Dermis microvascular lymphatic vessel endothelial cell (primary cell): ENCODE measurements at regions not wholly inside any gene's neighbourhood (a gene's known extent, or its start where the extent isn't known, plus 50 kb on each side); places are given as distances from the start of the nearest gene placed in this dataset.
"Not testable (repeated sequence)": the region's sequence is repeated elsewhere in the genome, so short reads cannot be mapped to it uniquely, and the experiment has no call there.

Source experiments
- DNase-seq, 2 donors: peaks; one replicate each; pipeline versions ENCODE4 v3.0.0 to v3.0.0-alpha.2; 2010; ENCODE audit warnings: low read depth in 2 of 2

DNA sequence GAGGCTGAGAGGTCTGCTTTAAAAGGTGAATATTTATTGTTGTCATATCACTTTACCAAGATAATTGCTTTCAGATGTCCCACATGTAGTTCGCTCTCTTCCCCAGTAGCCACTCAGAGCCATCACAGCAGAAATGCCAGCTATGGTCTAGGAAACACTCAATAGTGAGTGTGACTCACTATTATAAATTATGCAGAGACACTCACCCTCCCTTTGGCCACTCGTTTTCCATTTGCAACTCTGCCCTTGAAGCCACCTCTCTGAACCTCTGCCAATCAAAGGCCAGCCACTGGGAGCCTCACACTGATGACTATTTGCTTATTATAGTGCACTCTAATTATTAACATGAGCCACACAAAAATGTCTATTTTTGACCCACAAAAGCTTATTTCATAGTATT is 328.1 kb upstream of the ATP10A start:
- no peak for DNase-seq

- not testable (repeated sequence) for DNase-seq
Observed at GRCh38 chr15:26186138-26186537, 323.0 kb upstream of the ATP10A start.

DNA sequence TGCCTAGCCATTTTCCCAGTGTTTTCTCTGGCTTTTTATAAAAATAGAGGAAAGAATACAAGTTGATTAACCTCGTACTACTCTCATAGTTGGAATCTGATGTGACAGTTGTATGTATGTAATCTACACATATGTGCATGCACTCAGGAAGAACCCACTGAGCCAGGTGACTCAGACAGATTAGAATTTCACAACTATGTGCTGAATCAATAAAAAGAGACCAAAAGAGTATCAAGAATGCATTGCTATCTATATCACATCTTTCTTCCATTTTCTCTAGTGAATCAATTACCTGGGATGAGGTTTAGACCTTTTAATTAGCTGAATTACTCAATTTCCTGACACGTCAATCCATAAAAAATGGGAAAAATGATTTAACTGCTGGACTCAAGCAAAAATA is 319.3 kb upstream of the ATP10A start:
- DNase-seq = no peak

DNA sequence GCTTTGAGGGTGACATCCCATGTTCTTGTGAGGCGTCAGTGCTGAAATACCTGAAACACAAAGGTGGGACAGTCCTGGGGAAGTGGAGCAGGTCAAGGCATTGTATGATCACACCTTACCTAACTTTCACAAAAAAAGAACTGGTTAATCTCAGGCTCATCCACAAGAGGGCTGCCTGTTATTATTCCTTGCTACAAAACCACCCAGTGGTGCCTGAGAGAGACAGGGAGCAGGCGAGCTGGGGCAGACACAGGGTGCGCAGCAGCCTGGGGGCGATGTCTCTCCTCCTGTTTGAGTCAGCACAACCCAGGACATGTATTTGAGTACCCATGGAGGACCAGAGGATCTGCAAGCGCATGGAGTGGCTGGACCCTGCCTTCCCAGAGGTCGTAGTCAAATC is 316.8 kb upstream of the ATP10A start:
- no peak for DNase-seq

- no peak for DNase-seq
Observed at GRCh38 chr15:26178640-26179220, 315.6 kb upstream of the ATP10A start.

DNA sequence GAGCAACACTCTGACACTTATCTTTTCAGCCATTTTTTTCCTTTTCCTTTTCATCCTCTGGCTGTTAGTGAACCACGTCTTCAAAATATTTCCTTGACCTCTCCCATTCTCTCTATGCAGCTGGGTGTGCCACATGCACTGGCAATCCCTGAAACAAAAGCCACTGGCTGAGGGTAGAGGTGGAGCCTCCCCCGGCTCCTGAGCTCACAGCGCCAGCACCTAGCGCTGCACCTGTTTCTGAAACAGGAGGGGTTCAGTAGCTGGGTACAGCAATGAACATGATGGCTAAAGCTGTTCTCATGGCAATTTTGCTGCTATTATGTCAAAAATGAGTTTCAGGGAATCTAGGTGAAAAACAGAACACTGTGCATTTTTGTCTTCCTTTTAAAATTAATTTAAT is 314.7 kb upstream of the ATP10A start:
- no peak for DNase-seq

DNA sequence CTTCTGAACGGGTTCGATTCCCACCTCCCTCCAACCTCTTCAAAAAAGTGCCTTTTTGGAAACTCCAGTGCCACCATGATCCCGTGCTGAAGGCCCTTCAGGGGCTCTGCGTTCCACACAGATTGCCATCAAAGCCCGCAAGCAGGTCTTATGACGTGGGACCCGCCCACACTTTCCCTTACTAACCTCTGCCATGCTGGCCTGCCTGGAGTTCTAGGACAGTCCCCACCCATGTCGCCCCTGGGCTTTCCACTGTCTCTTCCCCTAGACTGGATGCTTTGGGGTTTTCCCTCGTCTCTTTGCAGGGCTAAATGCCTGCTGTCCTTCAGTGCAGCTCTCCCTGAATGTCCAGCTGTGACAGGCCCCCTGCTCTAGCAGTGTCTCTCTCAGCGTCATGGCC is 313.7 kb upstream of the ATP10A start:
- no peak for DNase-seq

DNA sequence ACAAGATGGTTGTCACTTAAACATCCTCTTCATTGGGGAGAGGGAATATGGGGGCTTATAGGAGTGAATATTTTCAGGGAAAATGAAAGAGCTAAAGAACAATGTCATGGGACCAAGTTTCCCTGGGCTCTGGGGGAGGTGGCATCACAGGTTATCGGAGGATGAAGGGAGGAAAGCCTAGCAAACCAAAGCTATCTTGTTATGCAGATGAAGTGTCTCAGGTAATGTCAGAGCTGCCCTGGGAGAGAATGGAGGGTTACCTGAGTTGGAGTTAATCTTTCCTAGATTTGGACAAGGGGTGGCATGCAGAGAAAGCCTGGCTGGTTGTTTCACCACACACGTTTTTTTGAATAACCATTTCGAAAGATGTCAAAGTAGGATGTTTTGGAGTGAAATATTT is 308.1 kb upstream of the ATP10A start:
- DNase-seq = no peak

DNA sequence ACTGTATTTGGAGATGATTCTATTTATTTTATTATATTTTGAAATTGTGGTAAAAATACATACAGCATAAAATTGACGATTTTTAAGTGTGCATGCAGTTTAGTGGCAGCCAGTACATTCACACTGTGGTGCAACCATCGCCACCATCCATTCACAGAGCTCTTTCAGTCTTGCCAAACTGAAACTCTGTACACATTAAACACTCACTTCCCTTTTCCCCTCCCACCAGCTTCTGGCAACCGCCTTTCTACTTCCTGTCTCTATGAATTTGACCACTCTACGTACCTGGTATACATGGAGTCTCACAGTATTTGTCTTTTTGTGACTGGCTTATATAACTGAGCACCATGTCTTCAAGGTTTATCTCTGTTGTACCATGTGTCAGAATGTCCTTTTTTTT is 303.3 kb upstream of the ATP10A start:
- no peak for DNase-seq

- DNase-seq = no peak
Observed at GRCh38 chr15:26165546-26165945, 302.4 kb upstream of the ATP10A start.

- DNase-seq = no peak
Observed at GRCh38 chr15:26160343-26160742, 297.2 kb upstream of the ATP10A start.

DNA sequence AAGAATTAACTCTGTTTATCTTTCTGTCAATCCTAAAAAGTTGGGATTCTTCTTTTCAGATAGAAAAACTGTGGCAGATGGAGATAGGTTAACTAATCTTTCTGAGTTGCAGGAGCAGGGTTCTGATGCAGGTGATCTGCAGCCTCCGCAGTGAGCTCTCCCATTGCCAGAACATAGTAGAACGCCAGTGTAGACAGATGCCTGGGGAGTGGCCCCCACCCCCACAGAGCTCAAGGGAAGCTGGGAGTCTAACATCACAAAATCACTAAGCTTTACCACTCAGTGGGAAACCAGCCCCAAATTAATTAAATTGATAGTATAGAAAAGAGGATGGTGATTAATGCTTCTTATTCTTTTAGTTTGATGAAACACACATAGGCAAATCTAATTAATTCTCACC is 295.0 kb upstream of the ATP10A start:
- no peak for DNase-seq

DNA sequence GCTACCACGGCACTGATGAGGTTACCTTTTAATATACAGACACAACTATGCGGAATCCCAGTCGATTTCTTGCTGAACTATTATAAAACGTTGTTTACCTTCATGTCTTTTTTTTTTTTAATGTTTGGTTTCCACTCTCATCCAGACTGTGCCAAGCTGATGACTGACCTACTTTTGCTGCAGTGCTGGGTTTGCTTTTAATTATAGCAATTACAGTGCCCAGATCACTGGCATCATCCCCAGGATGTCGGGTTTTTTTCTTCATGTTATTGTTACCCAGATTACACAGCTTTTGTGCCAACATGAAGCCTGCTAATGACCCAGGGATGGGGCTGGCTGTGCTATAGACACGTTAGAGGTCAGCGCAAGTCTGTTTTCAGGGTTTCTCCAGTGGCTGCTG is 294.0 kb upstream of the ATP10A start:
- no peak for DNase-seq

GRCh38 chr15:26156051-26156450 is 292.9 kb upstream of the ATP10A start:
- no peak for DNase-seq

DNA sequence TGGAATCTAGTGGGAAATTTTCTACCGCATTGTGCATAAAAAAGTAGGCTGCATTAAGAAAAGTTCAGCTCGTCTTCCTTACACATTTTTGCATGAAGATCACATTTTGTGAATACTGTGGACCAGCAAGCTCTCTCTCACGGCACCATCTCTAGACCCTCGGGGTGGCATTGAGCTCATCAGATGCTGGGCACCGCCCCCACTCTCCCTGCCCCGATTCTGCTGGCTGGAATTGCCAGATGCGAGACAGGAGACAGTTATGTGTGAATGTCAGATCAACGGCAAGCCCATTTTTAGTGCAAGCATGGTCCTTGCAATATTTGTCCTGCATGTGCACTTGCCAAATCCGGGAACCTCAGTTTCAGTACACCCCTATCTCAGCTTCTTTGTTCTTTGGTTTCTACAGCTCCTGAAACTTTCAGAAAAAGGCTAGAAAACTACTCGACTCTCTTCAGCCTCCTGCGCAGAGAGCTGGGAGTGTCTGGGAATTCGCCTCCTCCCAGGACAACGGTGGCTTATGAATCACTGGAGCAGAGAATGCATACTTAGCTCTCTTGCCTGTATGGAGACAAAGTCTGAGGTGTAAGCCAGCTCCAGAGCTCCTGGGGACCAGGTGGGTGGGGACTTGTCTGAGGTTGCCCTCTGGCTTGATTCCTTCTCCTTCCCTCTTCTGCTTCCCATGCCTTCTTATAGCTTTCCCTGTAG is 285.2 kb upstream of the ATP10A start:
- no peak for DNase-seq

GRCh38 chr15:26146202-26146601 is 283.1 kb upstream of the ATP10A start:
- DNase-seq = no peak

- no peak for DNase-seq
Observed at GRCh38 chr15:26145796-26146195, 282.7 kb upstream of the ATP10A start.

GRCh38 chr15:26144836-26145235 is 281.7 kb upstream of the ATP10A start:
- DNase-seq = no peak

GRCh38 chr15:26143221-26143620 is 280.1 kb upstream of the ATP10A start:
- DNase-seq = no peak

- DNase-seq = no peak
Observed at GRCh38 chr15:26134812-26135211, 271.7 kb upstream of the ATP10A start.

DNA sequence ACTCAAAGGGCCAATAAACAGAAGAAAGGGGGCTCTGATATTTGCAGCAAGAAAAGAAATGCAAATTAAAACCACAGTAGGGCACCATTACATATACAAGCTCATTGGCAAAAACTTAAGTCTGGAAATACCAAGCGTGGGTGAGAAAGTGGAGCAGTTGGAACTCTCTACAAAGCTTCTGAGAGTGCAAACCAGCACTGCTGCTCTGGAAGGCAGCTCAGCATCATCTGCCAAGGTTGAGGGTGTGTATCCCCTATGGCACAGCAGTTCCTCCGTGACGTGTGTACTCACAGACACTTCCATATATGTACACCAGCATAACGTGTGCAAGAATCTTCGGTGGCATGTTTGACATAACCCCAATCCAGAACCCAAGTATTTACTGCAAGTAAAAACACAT is 271.0 kb upstream of the ATP10A start:
- DNase-seq = no peak

DNA sequence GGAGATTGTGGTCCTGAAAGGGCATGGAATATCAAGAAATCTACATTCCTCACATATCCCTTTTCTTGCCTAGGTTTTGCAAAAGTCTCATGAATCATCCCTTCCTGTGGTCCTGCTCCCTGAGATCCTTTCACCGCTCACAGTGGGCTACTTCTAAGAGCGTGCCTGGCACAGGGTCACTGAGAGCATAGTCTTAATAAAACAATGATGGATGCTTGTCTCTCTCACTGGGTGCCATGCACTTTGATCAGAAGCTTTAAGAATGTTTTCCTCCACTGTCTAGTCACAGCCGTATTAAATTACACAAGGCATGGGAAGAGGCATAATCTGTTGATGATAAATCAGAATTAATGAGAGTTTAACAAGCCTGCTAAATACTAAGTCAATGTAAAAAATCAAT is 269.7 kb upstream of the ATP10A start:
- DNase-seq = no peak

DNA sequence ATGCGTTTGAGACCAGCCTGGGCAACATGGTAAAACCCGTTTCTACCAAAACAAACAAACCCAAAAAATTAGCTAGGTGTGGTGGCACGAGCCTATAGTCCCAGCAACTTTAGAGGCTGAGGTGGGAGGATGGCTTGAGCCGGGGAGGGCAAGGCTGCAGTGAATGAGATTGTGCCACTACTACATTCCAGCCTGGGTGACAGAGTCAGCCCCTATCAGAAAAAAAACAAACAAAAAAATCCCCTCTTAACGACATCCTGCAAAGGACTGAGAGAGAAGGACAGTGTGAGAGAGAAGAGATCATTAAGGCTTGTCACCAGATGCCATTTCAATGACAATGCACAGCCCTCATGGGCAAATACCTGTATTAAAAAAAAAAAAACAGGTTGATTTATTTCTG is 266.7 kb upstream of the ATP10A start:
- no peak for DNase-seq

DNA sequence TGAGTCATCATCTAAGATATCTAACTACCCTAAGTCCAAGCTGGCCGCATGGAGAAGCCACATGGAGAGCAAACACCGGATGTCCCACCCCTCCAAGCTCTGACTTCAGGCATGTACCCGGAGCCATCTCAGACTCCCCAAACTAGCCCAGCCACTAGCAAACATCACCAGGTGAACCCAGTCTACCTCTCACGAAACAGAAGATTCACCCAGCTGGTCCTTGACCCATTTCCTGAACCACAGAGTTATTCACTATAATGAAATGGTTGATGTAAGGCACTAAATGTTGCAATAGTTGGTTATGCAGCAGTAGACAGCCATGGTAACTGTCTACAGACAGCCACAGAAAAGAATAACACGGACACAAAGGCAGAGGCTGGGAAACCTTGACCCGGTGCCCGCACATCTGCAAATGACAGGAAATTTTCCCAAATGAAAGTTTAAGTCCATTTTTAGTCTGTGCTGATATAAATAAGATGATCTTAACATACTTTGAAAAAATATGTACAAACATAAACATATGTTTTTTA is 265.5 kb upstream of the ATP10A start:
- no peak for DNase-seq
